Transverse colon (tissue), 4 donors: ENCODE measurements at regions not wholly inside any gene's neighbourhood (a gene's known extent, or its start where the extent isn't known, plus 50 kb on each side); places are given as distances from the start of the nearest gene placed in this dataset.

Source experiments
- DNase-seq: peaks from one replicate; pipeline ENCODE4 v3.0.0-alpha.2; 2019
- H3K27ac ChIP-seq, 4 donors: fragments of 200-600 bp; sonication (generic); 2 replicates each; pipeline ENCODE4 v1.5.1; 2016 to 2018; ENCODE audit warnings: inconsistent platforms in 4 of 4
- H3K27me3 ChIP-seq: fragments of 200-600 bp; sonication (generic); 2 replicates; pipeline ENCODE4 v1.5.1; 2017; ENCODE audit warnings: inconsistent platforms
- H3K36me3 ChIP-seq, 4 donors: fragments of 200-600 bp; sonication (generic); 2 replicates each; pipeline ENCODE4 v1.5.1; 2017 to 2019; ENCODE audit warnings: inconsistent platforms in 4 of 4
- H3K4me1 ChIP-seq, 4 donors: fragments of 200-600 bp; sonication (generic); 2 replicates each; pipeline ENCODE4 v1.5.1; 2017 to 2020; ENCODE audit warnings: inconsistent platforms in 4 of 4
- H3K4me3 ChIP-seq, 4 donors: fragments of 200-600 bp; sonication (generic); 1 replicate in 1 of 4; 2 replicates in 3 of 4; pipeline versions ENCODE4 v1.5.1 to v1.6.1; 2017 to 2019; ENCODE audit warnings: inconsistent platforms in 4 of 4
- H3K9me3 ChIP-seq, 2 donors: fragments of 200-600 bp; sonication (generic); 2 replicates each; pipeline ENCODE4 v1.5.1; 2017 to 2019; ENCODE audit warnings: inconsistent platforms in 2 of 2
- CTCF ChIP-seq, 5 experiments: fragments of 200-600 bp in 3 of 5; fragments of 450-650 bp in 2 of 5; sonication (generic) in 3 of 5; IDR thresholded peaks; 1 replicate in 2 of 5; 2 replicates in 3 of 5; pipeline ENCODE4 v1.5.1; 2016 to 2017; ENCODE audit warnings: antibody characterized with exemption in 5 of 5, inconsistent platforms in 3 of 5, mild to moderate bottlenecking in 2 of 5, moderate library complexity in 1 of 5
- EP300 ChIP-seq: sonication (generic); formaldehyde crosslinking; IDR thresholded peaks from one replicate; pipeline ENCODE4 v1.6.1; 2017; ENCODE audit warnings: antibody characterized with exemption, low read depth
- POLR2A ChIP-seq: fragments of 450-650 bp; IDR thresholded peaks from one replicate; pipeline ENCODE4 v1.6.1; 2016; ENCODE audit warnings: antibody characterized with exemption, mild to moderate bottlenecking, moderate library complexity
- POLR2AphosphoS5 ChIP-seq, 3 donors: sonication (generic); formaldehyde crosslinking; IDR thresholded peaks; one replicate each; pipeline ENCODE4 v1.6.1; 2016; ENCODE audit warnings: antibody characterized with exemption in 3 of 3
- WGBS, 2 donors: methylation state at CpG; one replicate each; pipeline ENCODE4 v1.1.5; 2018; ENCODE audit warnings: low coverage in 1 of 2; 5-methylcytosine and 5-hydroxymethylcytosine counted together
- in situ Hi-C, 4 donors: fragments of 200-750 bp; cut with MboI; loops; one replicate each; pipeline versions ENCODE4 v1.15.0 to v1.15.1; 2017; ENCODE audit warnings: low sequenced_read_pairs in 3 of 4, low pct_ligation_motif_present in 1 of 4, low pct_unique_long_range_greater_than_20kb in 1 of 4
- intact Hi-C: fragments of 100-400 bp; cut with DNase I; formaldehyde crosslinking; loops from one replicate; pipeline ENCODE4 v1.15.1; 2023; ENCODE audit warnings: low total_unique reads

GRCh38 chr2:19784456-19784855 is 117.3 kb downstream of the TTC32 start:
- H3K27me3 ChIP-seq: no peaks in the 10 kb centered on the region
- WGBS, 2 donors: 97 to 100% methylated on average over 1 to 5 of the region's 5 CpGs
- no peak overlapping the region for H3K4me3 ChIP-seq
- H3K4me1 ChIP-seq: no peaks in the 10 kb centered on the region
- intact Hi-C loops (no loop called here), in situ Hi-C loops (no loop called here)
- H3K27ac ChIP-seq: no peak overlapping the region
- no peak for DNase-seq
- TF ChIP-seq POLR2AphosphoS5 (IDR thresholded peaks at IDR 0.05) (no peak), EP300 (no peak), POLR2A (no peak)
- no peaks in the 10 kb centered on the region for H3K36me3 ChIP-seq
- H3K9me3 ChIP-seq: no peaks in the 10 kb centered on the region

- H3K4me3 ChIP-seq: no peak overlapping the region
- TF ChIP-seq POLR2A: no peak
- TF ChIP-seq POLR2AphosphoS5 (IDR thresholded peaks at IDR 0.05): no peak
- no peak for TF ChIP-seq EP300
- TF ChIP-seq CTCF (IDR thresholded peaks at IDR 0.05): no peak
- no peak for DNase-seq
- no peaks in the 10 kb centered on the region for H3K9me3 ChIP-seq
- H3K27me3 ChIP-seq: no peaks in the 10 kb centered on the region
- in situ Hi-C loops (no loop called here), intact Hi-C loops (no loop called here)
- no peaks in the 10 kb centered on the region for H3K4me1 ChIP-seq
- WGBS, 2 donors: 67 to 83% methylated on average over 1 to 2 of the region's 2 CpGs
- H3K27ac ChIP-seq: no peak overlapping the region
- no peaks in the 10 kb centered on the region for H3K36me3 ChIP-seq
Observed at GRCh38 chr2:19783935-19784334, 117.8 kb downstream of the TTC32 start.

- intact Hi-C loops: no loop called here
- no peaks in the 10 kb centered on the region for H3K36me3 ChIP-seq
- H3K27me3 ChIP-seq: no peaks in the 10 kb centered on the region
- no peaks in the 10 kb centered on the region for H3K4me1 ChIP-seq
- no peak overlapping the region for H3K4me3 ChIP-seq
- WGBS, 2 donors: 76% methylated on average over 6 of the region's 6 CpGs; no CpG with 5 or more reads in 1 of the 2 donors
- no peak for DNase-seq
- no peaks in the 10 kb centered on the region for H3K9me3 ChIP-seq
- TF ChIP-seq CTCF (IDR thresholded peaks at IDR 0.05): no peak
- no peak for TF ChIP-seq POLR2A
- no peak for TF ChIP-seq EP300
- TF ChIP-seq POLR2AphosphoS5 (IDR thresholded peaks at IDR 0.05): no peak
- in situ Hi-C loops: no loop called here
- H3K27ac ChIP-seq: no peak overlapping the region
Observed at GRCh38 chr2:19776941-19777514, 124.8 kb downstream of the TTC32 start.

GRCh38 chr2:19775838-19776237 is 125.9 kb downstream of the TTC32 start:
- H3K27me3 ChIP-seq: no peaks in the 10 kb centered on the region
- no peak for DNase-seq
- no peak for TF ChIP-seq EP300
- TF ChIP-seq POLR2AphosphoS5 (IDR thresholded peaks at IDR 0.05): no peak
- no peak for TF ChIP-seq CTCF (IDR thresholded peaks at IDR 0.05)
- TF ChIP-seq POLR2A: no peak
- 60 to 79% methylated on average over 3 to 6 of the region's 6 CpGs for WGBS, 2 donors
- H3K36me3 ChIP-seq: no peaks in the 10 kb centered on the region
- in situ Hi-C loops (no loop called here), intact Hi-C loops (no loop called here)
- no peak overlapping the region for H3K27ac ChIP-seq
- no peaks in the 10 kb centered on the region for H3K4me1 ChIP-seq
- no peaks in the 10 kb centered on the region for H3K9me3 ChIP-seq
- no peak overlapping the region for H3K4me3 ChIP-seq

- TF ChIP-seq POLR2AphosphoS5 (IDR thresholded peaks at IDR 0.05) (no peak), CTCF (IDR thresholded peaks at IDR 0.05) (no peak), POLR2A (no peak), EP300 (no peak)
- WGBS, 2 donors: 73% methylated on average over 5 of the region's 5 CpGs; no CpG with 5 or more reads in 1 of the 2 donors
- Histone ChIP-seq H3K36me3 (no peaks in the 10 kb centered on the region), H3K4me3 (no peak overlapping the region), H3K9me3 (no peaks in the 10 kb centered on the region), H3K27me3 (no peaks in the 10 kb centered on the region), H3K27ac (no peak overlapping the region), H3K4me1 (no peaks in the 10 kb centered on the region)
- in situ Hi-C loops: no loop called here
- DNase-seq: no peak
- intact Hi-C loops: no loop called here
Observed at GRCh38 chr2:19775315-19775714, 126.5 kb downstream of the TTC32 start.
